ENCODE measurements at regions not wholly inside any gene's neighbourhood (a gene's known extent, or its start where the extent isn't known, plus 50 kb on each side); places are given as distances from the start of the nearest gene placed in this dataset.
"Not testable (repeated sequence)": the region's sequence is repeated elsewhere in the genome, so short reads cannot be mapped to it uniquely, and the experiment has no call there.

DNA sequence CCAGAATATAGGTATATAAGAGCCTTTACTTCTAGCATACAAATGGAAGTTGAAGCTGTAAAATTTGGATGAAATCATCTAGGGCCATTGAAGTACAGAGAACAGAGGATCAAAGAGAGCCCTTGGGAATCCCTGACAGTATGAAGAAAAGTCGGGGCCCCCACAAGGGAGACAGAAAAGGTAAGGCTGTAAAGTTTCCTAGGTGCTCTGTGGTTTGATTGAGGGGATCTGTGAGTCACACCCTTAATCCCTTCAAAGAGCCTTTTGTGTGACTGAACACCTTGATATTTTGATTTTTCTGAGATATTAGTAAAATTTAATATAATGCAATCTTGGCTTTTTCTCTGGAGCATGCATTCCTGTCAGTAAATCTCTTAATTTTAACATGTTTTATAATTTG, 961.7 kb upstream of the TMEFF2 start:
- no peak overlapping the region for H3K4me3 ChIP-seq
- no peak for ATAC-seq
- H3K4me1 ChIP-seq = no peaks in the 10 kb centered on the region
- H3K36me3 ChIP-seq = no peaks in the 10 kb centered on the region
- TF ChIP-seq, protein P1, sequence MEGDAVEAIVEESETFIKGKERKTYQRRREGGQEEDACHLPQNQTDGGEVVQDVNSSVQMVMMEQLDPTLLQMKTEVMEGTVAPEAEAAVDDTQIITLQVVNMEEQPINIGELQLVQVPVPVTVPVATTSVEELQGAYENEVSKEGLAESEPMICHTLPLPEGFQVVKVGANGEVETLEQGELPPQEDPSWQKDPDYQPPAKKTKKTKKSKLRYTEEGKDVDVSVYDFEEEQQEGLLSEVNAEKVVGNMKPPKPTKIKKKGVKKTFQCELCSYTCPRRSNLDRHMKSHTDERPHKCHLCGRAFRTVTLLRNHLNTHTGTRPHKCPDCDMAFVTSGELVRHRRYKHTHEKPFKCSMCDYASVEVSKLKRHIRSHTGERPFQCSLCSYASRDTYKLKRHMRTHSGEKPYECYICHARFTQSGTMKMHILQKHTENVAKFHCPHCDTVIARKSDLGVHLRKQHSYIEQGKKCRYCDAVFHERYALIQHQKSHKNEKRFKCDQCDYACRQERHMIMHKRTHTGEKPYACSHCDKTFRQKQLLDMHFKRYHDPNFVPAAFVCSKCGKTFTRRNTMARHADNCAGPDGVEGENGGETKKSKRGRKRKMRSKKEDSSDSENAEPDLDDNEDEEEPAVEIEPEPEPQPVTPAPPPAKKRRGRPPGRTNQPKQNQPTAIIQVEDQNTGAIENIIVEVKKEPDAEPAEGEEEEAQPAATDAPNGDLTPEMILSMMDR (IDR thresholded peaks at IDR 0.05 in 4 of 5, conservative IDR thresholded peaks at IDR 0.05 in 1 of 5) = no peak
- intact Hi-C loops (cut with DNase I; ENCODE audit: low total_unique reads) = no loop called here
- no peak overlapping the region for H3K27ac ChIP-seq
- H3K9me3 ChIP-seq = no peaks in the 10 kb centered on the region
- in situ Hi-C loops (cut with MboI; ENCODE audit: low sequenced_read_pairs in 4 of 4) = no loop called here
- no peak for DNase-seq
- no peaks in the 10 kb centered on the region for H3K27me3 ChIP-seq

DNA sequence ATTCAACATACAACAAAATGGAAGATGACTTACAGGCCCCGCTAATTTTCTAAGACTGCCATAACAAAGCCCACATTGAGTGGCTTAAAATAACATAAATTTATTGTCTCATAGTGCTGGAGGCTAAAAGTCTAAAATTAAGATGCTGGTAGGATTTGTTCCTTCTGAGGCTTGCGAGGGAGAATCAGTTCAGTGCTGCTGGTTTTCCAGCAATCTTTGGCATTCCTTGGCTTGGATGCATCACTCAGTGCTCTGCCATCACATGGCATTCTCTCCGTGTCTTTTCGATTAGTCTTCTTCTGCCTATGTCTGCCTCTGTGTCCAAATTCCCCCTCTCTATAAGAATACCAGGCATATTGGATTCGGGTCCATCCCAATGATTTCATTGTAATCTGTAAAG, 959.3 kb upstream of the TMEFF2 start:
- intact Hi-C loops (cut with DNase I; ENCODE audit: low total_unique reads) (no loop called here), in situ Hi-C loops (cut with MboI; ENCODE audit: low sequenced_read_pairs in 4 of 4) (no loop called here)
- ATAC-seq (no peak), DNase-seq (no peak)
- H3K36me3 ChIP-seq = no peaks in the 10 kb centered on the region
- H3K27me3 ChIP-seq = no peaks in the 10 kb centered on the region
- TF ChIP-seq, protein P1 (IDR thresholded peaks at IDR 0.05 in 4 of 5, conservative IDR thresholded peaks at IDR 0.05 in 1 of 5) = no peak
- TF ChIP-seq POLR2A (IDR thresholded peaks at IDR 0.05) = no peak
- no peaks in the 10 kb centered on the region for H3K4me1 ChIP-seq
- H3K4me3 ChIP-seq = no peak overlapping the region
- no peak overlapping the region for H3K27ac ChIP-seq
- H3K9me3 ChIP-seq = no peaks in the 10 kb centered on the region

DNA sequence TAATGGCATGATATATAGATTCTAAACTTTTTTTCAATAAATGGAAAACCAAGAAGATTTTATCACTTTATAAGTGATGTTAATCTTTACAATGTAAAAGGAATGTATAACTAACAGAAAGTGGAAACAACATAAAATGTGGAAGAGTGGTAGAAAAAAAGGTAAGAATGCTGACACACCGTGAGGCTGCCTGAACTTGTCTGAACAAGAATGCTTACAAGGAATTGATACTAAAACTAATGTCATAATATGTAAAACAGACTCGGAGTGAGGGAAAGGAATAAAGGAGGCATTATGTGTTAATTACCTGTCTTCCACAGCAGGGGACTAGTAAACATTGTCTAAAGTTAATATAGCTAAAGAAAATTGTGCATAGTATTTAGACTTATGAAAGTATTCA, 958.8 kb upstream of the TMEFF2 start:
- no peak for DNase-seq
- Histone ChIP-seq H3K27me3 (no peaks in the 10 kb centered on the region), H3K4me1 (no peaks in the 10 kb centered on the region), H3K27ac (no peak overlapping the region), H3K4me3 (no peak overlapping the region), H3K9me3 (no peaks in the 10 kb centered on the region), H3K36me3 (no peaks in the 10 kb centered on the region)
- ATAC-seq = no peak
- intact Hi-C loops (cut with DNase I; ENCODE audit: low total_unique reads) (no loop called here), in situ Hi-C loops (cut with MboI; ENCODE audit: low sequenced_read_pairs in 4 of 4) (no loop called here)
- TF ChIP-seq, protein P1 (IDR thresholded peaks at IDR 0.05 in 4 of 5, conservative IDR thresholded peaks at IDR 0.05 in 1 of 5) = no peak
- no peak for TF ChIP-seq POLR2A (IDR thresholded peaks at IDR 0.05)

GRCh38 chr2:193142467-193142866, 947.7 kb upstream of the TMEFF2 start:
- ATAC-seq; H3K36me3 ChIP-seq; intact Hi-C loops (cut with DNase I; ENCODE audit: low total_unique reads); DNase-seq; H3K27ac ChIP-seq; H3K27me3 ChIP-seq; H3K9me3 ChIP-seq; in situ Hi-C loops (cut with MboI; ENCODE audit: low sequenced_read_pairs in 4 of 4); H3K4me1 ChIP-seq; H3K4me3 ChIP-seq: not testable (repeated sequence)

DNA sequence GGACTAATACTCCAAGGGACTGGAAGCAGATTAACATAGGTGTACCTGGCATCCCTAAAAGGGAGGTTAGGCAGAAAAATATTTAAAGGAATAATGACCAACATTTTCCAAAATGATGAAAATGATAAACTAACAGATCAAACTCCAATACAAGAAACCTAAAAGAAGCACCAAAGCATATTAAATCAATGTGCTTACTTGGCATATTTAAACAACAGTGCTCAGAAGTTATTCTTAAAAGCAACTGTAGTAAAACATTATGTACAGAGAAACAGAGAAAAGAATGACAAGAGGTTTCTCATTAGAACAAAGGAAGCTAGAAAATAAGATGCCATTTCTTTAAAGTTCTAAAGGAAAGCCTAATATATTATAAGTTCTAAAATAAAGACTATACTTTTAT, 947.3 kb upstream of the TMEFF2 start:
- Histone ChIP-seq H3K4me1 (no peaks in the 10 kb centered on the region), H3K36me3 (no peaks in the 10 kb centered on the region), H3K27ac (no peak overlapping the region), H3K27me3 (no peaks in the 10 kb centered on the region), H3K9me3 (no peaks in the 10 kb centered on the region), H3K4me3 (no peak overlapping the region)
- no peak for TF ChIP-seq POLR2A (IDR thresholded peaks at IDR 0.05)
- TF ChIP-seq, protein P1 (IDR thresholded peaks at IDR 0.05 in 4 of 5, conservative IDR thresholded peaks at IDR 0.05 in 1 of 5) = no peak
- ATAC-seq (no peak), DNase-seq (no peak)
- intact Hi-C loops (cut with DNase I; ENCODE audit: low total_unique reads) (no loop called here), in situ Hi-C loops (cut with MboI; ENCODE audit: low sequenced_read_pairs in 4 of 4) (no loop called here)

GRCh38 chr2:193140895-193141294, 946.2 kb upstream of the TMEFF2 start:
- H3K4me1 ChIP-seq; H3K4me3 ChIP-seq; ATAC-seq; DNase-seq; in situ Hi-C loops (cut with MboI; ENCODE audit: low sequenced_read_pairs in 4 of 4); H3K27me3 ChIP-seq; H3K36me3 ChIP-seq; H3K27ac ChIP-seq; intact Hi-C loops (cut with DNase I; ENCODE audit: low total_unique reads); H3K9me3 ChIP-seq: not testable (repeated sequence)
